Spleen (tissue), 7 donors: ENCODE measurements at regions not wholly inside any gene's neighbourhood (a gene's known extent, or its start where the extent isn't known, plus 50 kb on each side); places are given as distances from the start of the nearest gene placed in this dataset.

ENCODE experiments used
- CTCF ChIP-seq, 11 experiments: fragments of 200-600 bp in 7 of 11; fragments of 450-650 bp in 4 of 11; sonication (generic) in 4 of 11; IDR thresholded peaks in 8 of 11; conservative IDR thresholded peaks in 3 of 11; 1 replicate in 7 of 11; 2 replicates in 4 of 11; pipeline versions ENCODE4 v1.4.0 to v1.8.0; 2016 to 2021; ENCODE audit warnings: antibody characterized with exemption in 11 of 11, inconsistent platforms in 4 of 11, mild to moderate bottlenecking in 1 of 11
- POLR2A ChIP-seq, 3 donors: fragments of 450-650 bp; IDR thresholded peaks; one replicate each; pipeline ENCODE4 v1.5.1; 2017; ENCODE audit warnings: antibody characterized with exemption in 3 of 3, mild to moderate bottlenecking in 1 of 3
- POLR2AphosphoS5 ChIP-seq, 3 donors: sonication (generic); formaldehyde crosslinking; IDR thresholded peaks; one replicate each; pipeline ENCODE4 v1.5.1; 2017; ENCODE audit warnings: antibody characterized with exemption in 3 of 3
- donor health status: DM: no; HTN: no; CAD: no; lungs with moderate emphysema.
- donor health status: DM: no; HTN: no; CAD: no.
- donor health status: DM: no; HTN: no; CAD: no.

DNA sequence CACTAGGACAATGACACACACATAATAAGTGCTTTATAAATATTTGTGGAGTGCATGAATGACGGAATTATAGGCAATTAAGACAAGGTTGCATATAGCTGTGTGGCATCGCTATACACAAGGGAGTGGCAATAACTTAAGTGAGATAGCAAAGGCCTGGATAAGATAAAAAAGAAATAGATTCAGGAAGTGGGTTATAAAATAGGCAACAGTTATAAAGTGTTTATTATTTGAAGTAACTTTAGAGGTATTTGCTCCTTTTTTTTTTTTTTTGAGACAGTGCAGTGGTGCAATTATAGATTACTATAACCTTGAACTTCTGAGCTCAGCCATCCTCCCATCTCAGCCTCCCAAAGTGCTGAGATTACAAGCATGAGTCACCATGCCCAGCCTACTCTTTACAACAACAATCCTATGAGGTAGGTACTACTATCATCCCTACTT, 75.9 kb upstream of the LOC128125822 start:
- TF ChIP-seq CTCF (IDR thresholded peaks at IDR 0.05 in 8 of 11, conservative IDR thresholded peaks at IDR 0.05 in 3 of 11) (no peak), POLR2A (IDR thresholded peaks at IDR 0.05) (no peak), POLR2AphosphoS5 (IDR thresholded peaks at IDR 0.05) (no peak)
